Thymus (tissue), 11 donors: ENCODE measurements at regions not wholly inside any gene's neighbourhood (a gene's known extent, or its start where the extent isn't known, plus 50 kb on each side); places are given as distances from the start of the nearest gene placed in this dataset.
A peak's percentile ranks its signal among the peaks of the same experiment; 100 is the strongest.

Experiments used
- DNase-seq, 9 donors: peaks; one replicate each; pipeline ENCODE4 v3.0.0-alpha.2; 2013; ENCODE audit warnings: low spot score in 9 of 9, low read depth in 6 of 9, missing footprints in 1 of 9
- H3K27ac ChIP-seq, 2 donors: one replicate each; pipeline ENCODE4 v1.5.1; 2013; ENCODE audit warnings: control low read depth in 1 of 2, low read depth in 1 of 2, low read length in 1 of 2, mild to moderate bottlenecking in 1 of 2, moderate library complexity in 1 of 2
- H3K27me3 ChIP-seq, 2 donors: one replicate each; pipeline ENCODE4 v1.5.1; 2013; ENCODE audit warnings: low read length in 1 of 2; ENCODE audit not compliant: control insufficient read depth in 2 of 2, insufficient read depth in 1 of 2
- H3K36me3 ChIP-seq, 2 donors: one replicate each; pipeline ENCODE4 v1.5.1; 2013; ENCODE audit warnings: low read length in 1 of 2, mild to moderate bottlenecking in 1 of 2, moderate library complexity in 1 of 2; ENCODE audit not compliant: control insufficient read depth in 2 of 2, insufficient read depth in 2 of 2
- H3K4me1 ChIP-seq, 2 donors: one replicate each; pipeline ENCODE4 v1.5.1; 2013; ENCODE audit warnings: low read length in 2 of 2; ENCODE audit not compliant: control insufficient read depth in 2 of 2, insufficient read depth in 2 of 2
- H3K4me3 ChIP-seq, 2 donors: one replicate each; pipeline ENCODE4 v1.5.1; 2013; ENCODE audit warnings: low read length in 2 of 2, control low read depth in 1 of 2, mild to moderate bottlenecking in 1 of 2
- H3K9me3 ChIP-seq, 2 donors: one replicate each; pipeline ENCODE4 v1.5.1; 2013; ENCODE audit warnings: low read length in 1 of 2, mild to moderate bottlenecking in 1 of 2; ENCODE audit not compliant: control insufficient read depth in 2 of 2, insufficient read depth in 1 of 2
- WGBS: extraction: QIAGEN DNeasy Blood & Tissue Kit; methylation state at CpG from one replicate; pipeline ENCODE4 v1.1.7; 2013; 5-methylcytosine and 5-hydroxymethylcytosine counted together
- donor health status: healthy.

DNA sequence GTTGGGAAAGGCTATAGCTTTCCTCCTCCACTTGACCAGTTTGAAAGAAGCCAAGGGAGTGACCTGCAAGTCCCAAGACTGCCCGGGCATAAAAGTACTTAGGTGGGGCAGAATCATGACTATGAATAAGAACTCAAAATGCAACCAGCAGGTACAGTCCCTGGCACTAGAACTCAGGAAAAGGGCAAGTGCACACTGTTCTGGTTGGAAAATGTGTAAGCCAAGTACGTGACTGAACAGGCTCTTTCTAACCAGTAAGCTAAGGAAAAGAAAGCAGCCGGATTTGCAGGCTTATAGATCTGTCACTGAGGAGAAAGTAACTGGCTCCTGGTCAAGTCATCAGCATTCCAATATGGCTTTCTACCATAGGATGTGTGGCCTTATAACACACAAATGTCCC, 101.2 kb upstream of the SLC4A7 start:
- no peaks in the 10 kb centered on the region for H3K36me3 ChIP-seq
- no peak overlapping the region for H3K27ac ChIP-seq
- WGBS = 84% methylated on average over 3 of the region's 3 CpGs
- no peaks in the 10 kb centered on the region for H3K9me3 ChIP-seq
- H3K4me3 ChIP-seq = no peak overlapping the region
- H3K27me3 ChIP-seq = no peaks in the 10 kb centered on the region
- peaks cover 1% of the 10 kb centered on the region in 2 donors for H3K4me1 ChIP-seq
- DNase-seq = no peak

DNA sequence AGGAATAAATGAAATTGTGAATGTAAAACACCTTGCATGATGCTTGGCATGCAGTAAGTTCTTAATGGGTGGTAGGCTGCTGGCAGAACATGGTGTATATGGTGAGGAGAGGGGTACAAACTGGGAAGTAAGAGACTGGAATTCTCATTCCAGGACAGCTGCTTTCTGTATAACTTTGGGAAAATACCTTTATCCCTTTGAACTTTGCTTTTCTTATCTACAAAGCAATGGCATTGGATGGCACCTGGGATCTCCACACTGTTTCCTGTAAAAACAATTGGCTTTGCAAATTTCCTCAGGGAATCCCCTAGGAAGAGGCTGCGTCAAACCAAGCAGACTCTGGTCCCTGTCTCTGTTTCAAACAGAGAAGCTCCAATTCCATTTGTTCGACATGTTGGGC, 100.7 kb upstream of the SLC4A7 start:
- 70% methylated on average over 2 of the region's 2 CpGs for WGBS
- no peak for DNase-seq
- no peak overlapping the region for H3K4me3 ChIP-seq
- no peaks in the 10 kb centered on the region for H3K9me3 ChIP-seq
- H3K27me3 ChIP-seq = no peaks in the 10 kb centered on the region
- no peak overlapping the region for H3K27ac ChIP-seq
- H3K4me1 ChIP-seq = no peaks in the 10 kb centered on the region
- H3K36me3 ChIP-seq = no peaks in the 10 kb centered on the region

DNA sequence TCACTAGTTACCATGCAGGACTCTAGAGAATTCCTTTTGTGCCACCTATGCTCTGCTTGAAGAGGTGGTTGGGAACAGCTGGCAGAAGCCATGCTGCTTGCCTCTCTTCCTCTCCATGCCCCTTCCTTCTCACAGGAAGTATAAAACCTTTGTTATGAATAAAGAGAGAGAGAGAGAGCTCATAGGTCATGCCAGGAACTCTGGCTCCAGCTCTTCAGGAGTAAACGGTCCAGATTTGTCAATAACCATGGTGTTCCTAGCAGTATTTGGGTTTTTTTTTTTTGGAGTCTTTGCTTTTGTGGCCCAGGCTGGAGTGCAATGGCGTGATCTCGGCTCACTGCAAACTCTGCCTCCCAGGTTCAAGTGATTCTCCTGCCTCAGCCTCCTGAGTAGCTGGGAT, 97.7 kb upstream of the SLC4A7 start:
- Histone ChIP-seq H3K9me3 (no peaks in the 10 kb centered on the region), H3K4me3 (no peak overlapping the region), H3K36me3 (no peaks in the 10 kb centered on the region), H3K4me1 (peaks cover 0 to 2% of the 10 kb centered on the region in 2 donors), H3K27ac (no peak overlapping the region), H3K27me3 (no peaks in the 10 kb centered on the region)
- 84% methylated on average over 3 of the region's 3 CpGs for WGBS
- no peak for DNase-seq

DNA sequence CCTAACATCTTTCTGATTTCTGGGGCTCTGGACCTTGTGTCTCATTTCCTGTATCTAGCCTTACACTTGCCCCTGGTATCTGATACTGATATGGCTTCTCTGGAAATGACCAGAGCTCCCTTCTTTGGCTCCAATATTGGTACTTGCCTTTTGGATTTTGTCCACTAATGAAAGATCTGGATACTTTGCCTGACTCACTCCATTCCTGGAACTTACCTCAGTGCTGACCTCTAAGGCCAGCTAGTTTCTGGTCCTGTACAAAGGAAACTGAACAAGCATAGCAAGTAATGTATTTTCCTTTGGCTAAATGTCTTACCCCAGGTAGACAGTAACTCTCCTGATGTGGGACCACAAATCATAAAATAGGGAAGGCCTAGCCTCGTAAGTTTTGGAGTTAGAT, 93.8 kb upstream of the SLC4A7 start:
- Histone ChIP-seq H3K4me3 (no peak overlapping the region), H3K36me3 (no peaks in the 10 kb centered on the region), H3K27me3 (no peaks in the 10 kb centered on the region), H3K27ac (no peak overlapping the region), H3K4me1 (peaks cover 0 to 21% of the 10 kb centered on the region in 2 donors), H3K9me3 (no peaks in the 10 kb centered on the region)
- no peak for DNase-seq
- WGBS = 100% methylated on average over 1 of the region's 1 CpG

DNA sequence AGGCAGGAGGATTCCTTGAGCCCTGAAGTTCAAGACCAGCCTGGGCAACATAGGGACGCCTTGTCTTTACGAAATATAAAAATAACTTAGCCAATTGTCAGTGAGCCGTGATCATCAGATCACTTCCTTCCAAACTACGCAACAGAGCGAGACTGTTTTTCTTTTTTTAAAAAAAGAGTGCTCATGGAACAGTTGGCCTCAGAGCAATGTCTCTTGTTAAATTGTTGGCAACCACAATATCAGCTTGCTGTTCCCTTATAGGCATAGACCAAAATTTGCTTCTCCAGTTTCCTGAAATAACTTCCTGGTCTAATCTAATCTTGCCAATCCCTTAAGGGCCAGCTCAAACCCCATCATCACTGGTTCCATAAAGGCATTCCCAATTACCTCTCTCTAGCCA, 93.3 kb upstream of the SLC4A7 start:
- no peak for DNase-seq
- Histone ChIP-seq H3K4me1 (peaks cover 0 to 21% of the 10 kb centered on the region in 2 donors), H3K27ac (peak overlapping the region in 1 of 2 donors; percentile 31), H3K27me3 (no peaks in the 10 kb centered on the region), H3K4me3 (no peak overlapping the region), H3K9me3 (no peaks in the 10 kb centered on the region), H3K36me3 (no peaks in the 10 kb centered on the region)
- WGBS = 95% methylated on average over 5 of the region's 5 CpGs

DNA sequence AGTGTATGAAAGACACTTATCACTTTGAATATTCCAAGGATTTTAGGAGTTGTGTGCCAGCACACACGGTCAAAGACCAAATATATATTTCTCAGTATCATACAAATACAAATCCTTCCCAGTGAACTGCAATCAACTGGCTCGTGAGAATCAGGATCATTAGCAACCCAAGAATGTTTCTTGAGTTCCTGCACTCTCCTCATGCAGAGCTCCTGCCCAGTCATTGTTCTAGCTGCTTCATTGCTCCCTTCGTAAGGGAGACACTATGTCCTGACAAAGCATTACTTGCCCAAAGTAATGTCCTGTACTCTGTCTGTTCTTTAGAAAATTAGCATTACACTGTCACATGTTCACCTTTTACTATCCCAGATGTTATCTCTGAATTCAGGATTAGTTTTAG, 92.0 kb upstream of the SLC4A7 start:
- 77% methylated on average over 3 of the region's 3 CpGs for WGBS
- H3K27me3 ChIP-seq = no peaks in the 10 kb centered on the region
- H3K36me3 ChIP-seq = no peaks in the 10 kb centered on the region
- peaks cover 0 to 21% of the 10 kb centered on the region in 2 donors for H3K4me1 ChIP-seq
- H3K27ac ChIP-seq = no peak overlapping the region
- no peak overlapping the region for H3K4me3 ChIP-seq
- H3K9me3 ChIP-seq = no peaks in the 10 kb centered on the region
- no peak for DNase-seq

DNA sequence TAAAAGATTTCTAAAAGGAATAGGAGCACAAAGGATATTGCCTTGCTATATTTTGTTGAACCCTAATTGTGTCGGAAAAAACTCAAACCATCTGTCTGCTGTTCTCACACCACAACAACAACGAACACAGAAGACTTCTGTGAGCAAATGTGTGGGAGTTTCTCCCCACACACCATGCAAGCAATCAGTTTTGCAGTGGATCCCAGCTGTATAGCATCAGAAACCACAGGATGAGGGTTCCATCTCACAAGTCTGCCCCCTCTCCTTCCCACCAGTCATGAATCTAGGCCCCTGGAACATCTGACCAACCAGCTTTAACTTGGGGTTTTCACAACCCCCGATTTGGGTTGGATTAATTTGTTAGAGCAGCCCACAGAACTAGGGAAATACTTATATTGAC, 91.3 kb upstream of the SLC4A7 start:
- DNase-seq = peak in 4 of 9 donors; percentile 14 to 54 (median 27)
- Histone ChIP-seq H3K4me3 (no peak overlapping the region), H3K27ac (peak overlapping the region in 1 of 2 donors; percentile 41), H3K27me3 (no peaks in the 10 kb centered on the region), H3K36me3 (no peaks in the 10 kb centered on the region), H3K9me3 (no peaks in the 10 kb centered on the region), H3K4me1 (peaks cover 0 to 21% of the 10 kb centered on the region in 2 donors)
- WGBS = 15% methylated on average over 3 of the region's 3 CpGs

DNA sequence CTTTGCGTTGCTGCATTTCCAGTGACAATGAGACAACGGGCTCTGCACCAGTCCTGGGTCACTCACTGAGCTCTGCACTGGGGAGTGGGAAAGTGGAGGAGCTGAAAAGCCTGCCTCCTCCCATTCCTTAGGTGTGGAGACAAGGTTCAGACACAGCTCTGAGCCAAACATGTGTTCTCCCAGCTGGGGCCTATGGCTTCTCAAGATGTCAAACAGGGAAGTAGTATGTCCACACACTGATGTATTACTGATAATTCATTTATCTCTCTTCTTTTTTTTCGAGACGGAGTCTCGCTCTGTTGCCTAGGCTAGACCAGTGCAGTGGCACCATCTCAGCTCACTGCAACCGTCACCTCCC, 90.2 kb upstream of the SLC4A7 start:
- Histone ChIP-seq H3K36me3 (no peaks in the 10 kb centered on the region), H3K27ac (no peak overlapping the region), H3K27me3 (no peaks in the 10 kb centered on the region), H3K9me3 (no peaks in the 10 kb centered on the region), H3K4me3 (no peak overlapping the region), H3K4me1 (peaks cover 0 to 21% of the 10 kb centered on the region in 2 donors)
- WGBS = 91% methylated on average over 6 of the region's 6 CpGs
- no peak for DNase-seq

DNA sequence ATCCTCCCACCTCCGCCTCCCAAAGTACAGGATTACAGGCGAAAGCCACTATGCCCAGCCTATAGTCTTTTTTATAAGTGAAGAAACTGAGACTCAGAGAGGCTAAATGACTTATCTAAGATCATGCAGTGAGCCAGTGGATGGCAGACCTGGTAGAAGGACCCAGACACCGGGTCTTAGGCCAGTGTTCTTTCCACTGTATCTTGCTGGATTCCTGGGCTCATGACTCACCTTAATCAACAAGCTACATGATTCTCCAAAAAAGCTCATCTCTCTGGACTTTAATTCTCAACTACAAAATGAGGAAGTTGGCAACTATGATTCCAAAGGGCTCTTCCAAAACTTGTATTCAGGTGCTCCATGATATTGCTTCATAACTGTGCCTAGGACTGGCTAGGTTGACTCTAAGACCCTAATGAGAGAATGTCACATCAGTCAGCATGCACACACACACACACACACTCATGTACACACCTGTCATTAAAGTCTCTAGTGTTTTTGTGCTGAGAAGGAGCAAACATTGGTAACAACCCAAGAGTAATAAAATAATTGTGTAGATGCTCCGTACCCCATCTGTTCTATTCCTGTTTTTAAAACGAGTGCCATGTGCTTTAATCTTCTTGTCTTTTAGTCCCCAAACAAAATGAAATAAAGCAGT, 89.7 kb upstream of the SLC4A7 start:
- peaks cover 0 to 21% of the 10 kb centered on the region in 2 donors for H3K4me1 ChIP-seq
- no peak for DNase-seq
- no peak overlapping the region for H3K27ac ChIP-seq
- no peaks in the 10 kb centered on the region for H3K27me3 ChIP-seq
- H3K36me3 ChIP-seq = no peaks in the 10 kb centered on the region
- 89% methylated on average over 5 of the region's 5 CpGs for WGBS
- H3K9me3 ChIP-seq = no peaks in the 10 kb centered on the region
- H3K4me3 ChIP-seq = no peak overlapping the region
